ENCODE measurements at regions not wholly inside any gene's neighbourhood (a gene's known extent, or its start where the extent isn't known, plus 50 kb on each side); places are given as distances from the start of the nearest gene placed in this dataset.
A peak's percentile ranks its signal among the peaks of the same experiment; 100 is the strongest.

DNA sequence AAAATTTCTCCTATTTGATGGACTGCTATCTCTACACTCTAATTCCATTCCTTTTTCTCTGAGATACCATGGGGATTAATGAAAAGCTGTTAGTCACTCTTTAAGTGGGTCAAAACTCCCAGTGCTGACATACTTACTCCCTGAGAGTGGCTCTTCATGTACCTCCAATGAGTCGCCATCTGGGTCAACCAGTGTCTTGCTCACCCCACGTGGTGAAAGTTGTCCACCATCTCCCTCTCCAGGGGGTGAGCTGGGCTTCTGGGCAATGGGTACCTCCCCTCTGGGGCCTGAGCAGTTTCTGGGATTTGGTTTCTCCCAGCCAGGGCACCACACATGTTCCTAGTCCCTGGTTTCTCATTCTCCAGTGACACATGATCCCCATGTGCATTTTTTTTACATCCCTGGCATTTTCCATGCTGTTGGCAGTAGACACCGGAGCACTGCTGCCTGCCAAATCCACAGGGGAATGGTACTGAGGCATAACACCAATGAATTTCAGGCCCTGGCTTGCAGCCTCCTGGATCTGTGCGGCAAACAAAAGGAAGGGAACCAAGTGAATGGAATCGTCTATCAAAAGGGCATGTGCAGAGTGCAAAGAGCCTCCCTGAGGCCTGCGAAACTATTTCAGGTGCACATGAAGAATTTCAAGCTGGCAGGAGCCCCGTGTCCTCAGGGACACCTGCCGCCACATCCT lies 817.9 kb upstream of the AMELY start:
- no peak overlapping the region for H3K4me3 ChIP-seq (ENCODE audit: low read depth, low read length, poor library complexity, severe bottlenecking)
- peak overlapping the region; percentile 26; the same call in 1 of the 2 replicates for H3K9ac ChIP-seq (ENCODE audit: low read length)
- peak overlapping the region; percentile 96 for H3K27ac ChIP-seq (ENCODE audit: low read depth, low read length, poor library complexity, severe bottlenecking)
- H4K20me1 ChIP-seq (ENCODE audit: insufficient read depth, low read length): no peaks in the 10 kb centered on the region
- H3F3A ChIP-seq (ENCODE audit: insufficient read depth, low read length): no peaks in the 10 kb centered on the region; the same call in 1 of the 2 replicates
- H3K79me2 ChIP-seq (ENCODE audit: insufficient read depth, low read length): no peaks in the 10 kb centered on the region
- no peak overlapping the region for H2AFZ ChIP-seq (ENCODE audit: low read length)
- peak overlapping the region; percentile 68; the same call in 1 of the 2 replicates for H3K4me2 ChIP-seq (ENCODE audit: low read length)
- no peaks in the 10 kb centered on the region for H3K36me3 ChIP-seq (ENCODE audit: insufficient read depth, low read length)
- no peaks in the 10 kb centered on the region for H3K9me2 ChIP-seq (ENCODE audit: low read depth, low read length)
- H3K27me3 ChIP-seq (ENCODE audit: insufficient read depth, low read length): no peaks in the 10 kb centered on the region
- peaks cover 82% of the 10 kb centered on the region for H3K4me1 ChIP-seq (ENCODE audit: insufficient read depth, low read length, severe bottlenecking)
- no peaks in the 10 kb centered on the region for H3K9me3 ChIP-seq (ENCODE audit: low read length)
- no peak for TF ChIP-seq EZH2 (IDR thresholded peaks at IDR 0.05; ENCODE audit: borderline replicate concordance, low read length)
- TF ChIP-seq, protein P1, sequence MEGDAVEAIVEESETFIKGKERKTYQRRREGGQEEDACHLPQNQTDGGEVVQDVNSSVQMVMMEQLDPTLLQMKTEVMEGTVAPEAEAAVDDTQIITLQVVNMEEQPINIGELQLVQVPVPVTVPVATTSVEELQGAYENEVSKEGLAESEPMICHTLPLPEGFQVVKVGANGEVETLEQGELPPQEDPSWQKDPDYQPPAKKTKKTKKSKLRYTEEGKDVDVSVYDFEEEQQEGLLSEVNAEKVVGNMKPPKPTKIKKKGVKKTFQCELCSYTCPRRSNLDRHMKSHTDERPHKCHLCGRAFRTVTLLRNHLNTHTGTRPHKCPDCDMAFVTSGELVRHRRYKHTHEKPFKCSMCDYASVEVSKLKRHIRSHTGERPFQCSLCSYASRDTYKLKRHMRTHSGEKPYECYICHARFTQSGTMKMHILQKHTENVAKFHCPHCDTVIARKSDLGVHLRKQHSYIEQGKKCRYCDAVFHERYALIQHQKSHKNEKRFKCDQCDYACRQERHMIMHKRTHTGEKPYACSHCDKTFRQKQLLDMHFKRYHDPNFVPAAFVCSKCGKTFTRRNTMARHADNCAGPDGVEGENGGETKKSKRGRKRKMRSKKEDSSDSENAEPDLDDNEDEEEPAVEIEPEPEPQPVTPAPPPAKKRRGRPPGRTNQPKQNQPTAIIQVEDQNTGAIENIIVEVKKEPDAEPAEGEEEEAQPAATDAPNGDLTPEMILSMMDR (IDR thresholded peaks at IDR 0.05; ENCODE audit: low read length): no peak

GRCh38 chrY:7728935-7729317 lies 817.4 kb upstream of the AMELY start:
- Histone ChIP-seq H3K9me2 (ENCODE audit: low read depth, low read length) (no peaks in the 10 kb centered on the region), H3K79me2 (ENCODE audit: insufficient read depth, low read length) (no peaks in the 10 kb centered on the region), H4K20me1 (ENCODE audit: insufficient read depth, low read length) (no peaks in the 10 kb centered on the region), H3K4me2 (ENCODE audit: low read length) (peak overlapping the region; percentile 16; the same call in 1 of the 2 replicates), H3F3A (ENCODE audit: insufficient read depth, low read length) (no peaks in the 10 kb centered on the region; the same call in 1 of the 2 replicates), H3K27ac (ENCODE audit: low read depth, low read length, poor library complexity, severe bottlenecking) (peak overlapping the region; percentile 96), H3K4me3 (ENCODE audit: low read depth, low read length, poor library complexity, severe bottlenecking) (no peak overlapping the region), H3K27me3 (ENCODE audit: insufficient read depth, low read length) (no peaks in the 10 kb centered on the region), H2AFZ (ENCODE audit: low read length) (no peak overlapping the region), H3K4me1 (ENCODE audit: insufficient read depth, low read length, severe bottlenecking) (peaks cover 88% of the 10 kb centered on the region), H3K9ac (ENCODE audit: low read length) (0 out of 2 replicates have a peak overlapping the region, but pooled peaks have one; percentile 19), H3K9me3 (ENCODE audit: low read length) (no peaks in the 10 kb centered on the region), H3K36me3 (ENCODE audit: insufficient read depth, low read length) (no peaks in the 10 kb centered on the region)
- TF ChIP-seq, protein P1 (IDR thresholded peaks at IDR 0.05; ENCODE audit: low read length): no peak
- TF ChIP-seq EZH2 (IDR thresholded peaks at IDR 0.05; ENCODE audit: borderline replicate concordance, low read length): no peak

DNA sequence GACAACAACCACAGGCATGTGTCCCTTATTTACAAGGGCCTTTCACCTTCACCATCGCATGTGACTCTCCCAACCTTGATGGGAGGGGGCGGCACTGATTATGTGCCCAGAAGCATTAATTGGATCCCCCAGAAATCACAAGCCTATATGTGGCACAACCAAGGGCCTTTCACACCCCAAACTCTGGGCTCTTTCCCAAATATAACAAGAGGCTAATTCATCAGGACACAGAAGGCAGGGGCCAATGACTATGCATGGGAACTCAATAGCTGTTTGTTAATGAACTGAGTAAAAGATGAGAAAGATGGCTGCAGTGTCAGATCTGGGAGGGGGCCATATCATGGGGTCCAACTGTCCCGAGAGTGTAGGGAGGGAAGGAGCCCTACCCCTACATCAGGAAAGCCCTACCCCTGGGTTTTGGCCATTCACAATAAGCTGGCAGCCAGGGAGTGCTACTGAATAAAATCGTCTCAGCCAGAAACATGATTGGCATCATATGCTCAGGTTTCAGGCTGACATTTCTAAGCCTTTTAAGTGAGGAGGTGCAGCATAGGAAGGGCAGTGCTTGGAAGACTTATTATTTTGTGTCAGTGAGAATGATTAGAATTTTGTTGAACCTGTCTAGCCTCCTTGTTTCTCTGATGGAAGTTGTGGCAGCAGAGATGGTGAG lies 814.4 kb upstream of the AMELY start:
- Histone ChIP-seq H3K4me1 (ENCODE audit: insufficient read depth, low read length, severe bottlenecking) (peaks cover 76% of the 10 kb centered on the region), H3K9me2 (ENCODE audit: low read depth, low read length) (no peaks in the 10 kb centered on the region), H3K9ac (ENCODE audit: low read length) (no peak overlapping the region), H3K4me3 (ENCODE audit: low read depth, low read length, poor library complexity, severe bottlenecking) (no peak overlapping the region), H3K36me3 (ENCODE audit: insufficient read depth, low read length) (no peaks in the 10 kb centered on the region), H3K27me3 (ENCODE audit: insufficient read depth, low read length) (no peaks in the 10 kb centered on the region), H3K4me2 (ENCODE audit: low read length) (no peak overlapping the region), H3K9me3 (ENCODE audit: low read length) (no peaks in the 10 kb centered on the region), H3K27ac (ENCODE audit: low read depth, low read length, poor library complexity, severe bottlenecking) (peak overlapping the region; percentile 87), H2AFZ (ENCODE audit: low read length) (no peak overlapping the region), H4K20me1 (ENCODE audit: insufficient read depth, low read length) (no peaks in the 10 kb centered on the region), H3K79me2 (ENCODE audit: insufficient read depth, low read length) (no peaks in the 10 kb centered on the region), H3F3A (ENCODE audit: insufficient read depth, low read length) (no peaks in the 10 kb centered on the region)
- TF ChIP-seq EZH2 (IDR thresholded peaks at IDR 0.05; ENCODE audit: borderline replicate concordance, low read length): no peak
